Karpas-422 (cell line): ENCODE measurements at regions not wholly inside any gene's neighbourhood (a gene's known extent, or its start where the extent isn't known, plus 50 kb on each side); places are given as distances from the start of the nearest gene placed in this dataset.

Experiments
- DNase-seq: peaks from one replicate; pipeline ENCODE4 v3.0.0-alpha.2; 2015
- H2AFZ ChIP-seq: fragments of 200-600 bp; sonication (generic); 2 replicates; pipeline ENCODE4 v1.6.1; 2014; ENCODE audit warnings: antibody characterized with exemption, low read length, mixed read lengths
- H3K27ac ChIP-seq: fragments of 200-600 bp; sonication (generic); 2 replicates; pipeline ENCODE4 v1.5.1; 2014; ENCODE audit warnings: mild to moderate bottlenecking, low read length, moderate library complexity
- H3K27me3 ChIP-seq: fragments of 200-600 bp; sonication (generic); 2 replicates; pipeline ENCODE4 v1.6.1; 2014; ENCODE audit warnings: low read length, mixed read lengths
- H3K36me3 ChIP-seq: fragments of 200-600 bp; sonication (generic); 2 replicates; pipeline ENCODE4 v1.6.1; 2014; ENCODE audit warnings: low read length, mixed read lengths; ENCODE audit not compliant: insufficient read depth
- H3K4me1 ChIP-seq: fragments of 200-600 bp; sonication (generic); 2 replicates; pipeline ENCODE4 v1.6.1; 2014; ENCODE audit warnings: mild to moderate bottlenecking, low read length, mixed read lengths
- H3K4me2 ChIP-seq: fragments of 200-600 bp; sonication (generic); 2 replicates; pipeline ENCODE4 v1.6.1; 2014; ENCODE audit warnings: low read length, low read depth, mild to moderate bottlenecking; ENCODE audit not compliant: poor library complexity, severe bottlenecking
- H3K4me3 ChIP-seq: fragments of 200-600 bp; sonication (generic); 2 replicates; pipeline ENCODE4 v1.5.1; 2014; ENCODE audit warnings: mild to moderate bottlenecking, antibody characterized with exemption, low read length, mixed read lengths
- H3K79me2 ChIP-seq: fragments of 200-600 bp; sonication (generic); 2 replicates; pipeline ENCODE4 v1.6.1; 2014; ENCODE audit warnings: mild to moderate bottlenecking, low read length, mixed read lengths
- H3K9ac ChIP-seq: fragments of 200-600 bp; sonication (generic); 2 replicates; pipeline ENCODE4 v1.6.0; 2014; ENCODE audit warnings: low read length
- H3K9me2 ChIP-seq: fragments of 200-600 bp; sonication (generic), shearing (Covaris generic); replicated peaks from 2 replicates; pipeline ENCODE4 v1.6.0; 2014; ENCODE audit warnings: mild to moderate bottlenecking, low read length, moderate library complexity; ENCODE audit not compliant: insufficient read depth
- H3K9me3 ChIP-seq: fragments of 300-700, 200-600 bp; sonication (generic); 2 replicates; pipeline ENCODE4 v1.6.1; 2014; ENCODE audit warnings: low read length, mixed read lengths
- H4K20me1 ChIP-seq: fragments of 200-600 bp; sonication (generic); 2 replicates; pipeline ENCODE4 v1.6.1; 2014; ENCODE audit warnings: mild to moderate bottlenecking, antibody characterized with exemption, low read length, low read depth; ENCODE audit not compliant: insufficient read depth

- H3K9ac ChIP-seq: no peak overlapping the region
- no peaks in the 10 kb centered on the region for H4K20me1 ChIP-seq
- H2AFZ ChIP-seq: no peak overlapping the region
- H3K9me3 ChIP-seq: no peaks in the 10 kb centered on the region
- H3K79me2 ChIP-seq: no peaks in the 10 kb centered on the region
- no peak overlapping the region for H3K4me2 ChIP-seq
- H3K4me1 ChIP-seq: no peaks in the 10 kb centered on the region
- H3K36me3 ChIP-seq: no peaks in the 10 kb centered on the region
- DNase-seq: peak; percentile 90
- H3K27ac ChIP-seq: no peak overlapping the region
- no peaks in the 10 kb centered on the region for H3K9me2 ChIP-seq
- H3K27me3 ChIP-seq: no peaks in the 10 kb centered on the region
- no peak overlapping the region for H3K4me3 ChIP-seq
Measured at GRCh38 chr13:26985285-26985878, 186.2 kb downstream of the USP12 start.

DNA sequence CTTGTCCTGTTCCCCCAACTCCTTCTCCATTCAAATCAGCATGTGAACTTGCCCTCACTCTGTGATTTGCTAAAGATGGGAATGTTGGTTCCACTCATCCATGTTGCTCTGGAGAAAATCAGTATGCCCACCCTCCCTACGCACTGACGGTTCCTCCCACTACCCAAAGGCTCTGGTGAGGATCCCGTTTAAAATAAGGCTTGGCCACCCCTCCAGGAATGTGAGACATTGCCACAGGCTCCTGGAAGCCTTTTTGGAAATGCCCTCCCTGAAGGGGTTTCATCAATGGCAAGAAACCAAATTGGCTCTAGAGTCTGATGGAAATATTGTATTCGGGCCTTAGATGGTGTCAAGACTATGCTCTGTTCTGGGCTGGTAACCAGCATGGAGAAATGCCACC is 187.3 kb downstream of the USP12 start:
- Histone ChIP-seq H3K27me3 (no peaks in the 10 kb centered on the region), H3K4me2 (no peak overlapping the region), H3K36me3 (no peaks in the 10 kb centered on the region), H3K4me3 (no peak overlapping the region), H4K20me1 (no peaks in the 10 kb centered on the region), H3K9me2 (no peaks in the 10 kb centered on the region), H3K27ac (no peak overlapping the region), H3K9ac (no peak overlapping the region), H2AFZ (no peak overlapping the region), H3K9me3 (no peaks in the 10 kb centered on the region), H3K79me2 (no peaks in the 10 kb centered on the region), H3K4me1 (no peaks in the 10 kb centered on the region)
- no peak for DNase-seq

DNA sequence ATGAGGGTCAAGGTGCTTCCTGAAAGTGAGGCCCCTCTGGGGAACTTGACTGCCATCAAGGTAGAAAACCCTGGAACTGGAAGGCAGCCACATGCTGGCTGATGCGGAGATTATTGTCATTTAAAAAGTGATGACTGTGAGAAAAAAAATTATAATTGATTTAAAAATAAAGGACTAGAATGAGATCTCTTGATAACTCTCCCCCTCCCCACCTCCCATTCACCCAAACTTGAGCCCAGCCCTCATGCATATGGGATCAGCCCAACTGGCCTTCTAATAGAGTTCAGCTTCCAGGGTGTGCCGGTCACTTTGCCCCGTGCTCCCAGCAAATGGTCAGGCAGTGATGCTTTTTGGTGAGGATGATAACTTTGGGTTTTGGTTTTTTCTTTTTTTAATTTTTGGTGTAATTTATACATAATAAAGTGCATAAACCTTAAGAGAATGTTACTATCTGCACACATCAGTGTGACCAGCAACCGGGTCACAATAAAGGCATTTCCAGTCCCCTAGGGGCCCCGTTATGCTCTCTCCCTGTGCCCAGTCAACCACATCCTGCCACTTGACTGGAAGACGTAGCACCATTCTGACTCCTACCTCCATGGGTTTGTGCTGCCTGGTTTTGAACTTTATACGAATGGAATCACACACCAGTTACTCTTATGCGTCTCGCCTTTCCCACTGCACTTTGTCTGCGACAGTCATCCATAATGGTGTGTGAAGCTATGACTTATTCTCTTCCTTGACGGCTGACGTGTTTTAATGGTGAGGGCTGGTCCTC is 187.9 kb downstream of the USP12 start:
- no peak overlapping the region for H3K4me3 ChIP-seq
- H4K20me1 ChIP-seq: no peaks in the 10 kb centered on the region
- no peaks in the 10 kb centered on the region for H3K4me1 ChIP-seq
- H3K27me3 ChIP-seq: no peaks in the 10 kb centered on the region
- H3K27ac ChIP-seq: no peak overlapping the region
- no peaks in the 10 kb centered on the region for H3K9me3 ChIP-seq
- H3K4me2 ChIP-seq: no peak overlapping the region
- H3K36me3 ChIP-seq: no peaks in the 10 kb centered on the region
- H3K9me2 ChIP-seq: no peaks in the 10 kb centered on the region
- no peak for DNase-seq
- H3K9ac ChIP-seq: no peak overlapping the region
- no peaks in the 10 kb centered on the region for H3K79me2 ChIP-seq
- no peak overlapping the region for H2AFZ ChIP-seq

GRCh38 chr13:26980099-26981031 is 191.2 kb downstream of the USP12 start:
- no peaks in the 10 kb centered on the region for H3K9me2 ChIP-seq
- H3K79me2 ChIP-seq: no peaks in the 10 kb centered on the region
- no peak overlapping the region for H3K9ac ChIP-seq
- H4K20me1 ChIP-seq: no peaks in the 10 kb centered on the region
- H3K4me1 ChIP-seq: no peaks in the 10 kb centered on the region
- H2AFZ ChIP-seq: no peak overlapping the region
- no peaks in the 10 kb centered on the region for H3K9me3 ChIP-seq
- DNase-seq: no peak
- H3K27ac ChIP-seq: no peak overlapping the region
- H3K4me3 ChIP-seq: no peak overlapping the region
- no peak overlapping the region for H3K4me2 ChIP-seq
- no peaks in the 10 kb centered on the region for H3K36me3 ChIP-seq
- H3K27me3 ChIP-seq: no peaks in the 10 kb centered on the region

- no peak overlapping the region for H2AFZ ChIP-seq
- no peaks in the 10 kb centered on the region for H3K36me3 ChIP-seq
- no peaks in the 10 kb centered on the region for H3K27me3 ChIP-seq
- no peaks in the 10 kb centered on the region for H3K4me1 ChIP-seq
- H3K9me3 ChIP-seq: no peaks in the 10 kb centered on the region
- no peak overlapping the region for H3K9ac ChIP-seq
- no peaks in the 10 kb centered on the region for H3K9me2 ChIP-seq
- no peaks in the 10 kb centered on the region for H4K20me1 ChIP-seq
- no peak overlapping the region for H3K4me3 ChIP-seq
- no peaks in the 10 kb centered on the region for H3K79me2 ChIP-seq
- H3K27ac ChIP-seq: no peak overlapping the region
- DNase-seq: no peak
- H3K4me2 ChIP-seq: no peak overlapping the region
Measured at GRCh38 chr13:26979334-26979733, 192.3 kb downstream of the USP12 start.

- Histone ChIP-seq H3K27ac (no peak overlapping the region), H3K9me3 (no peaks in the 10 kb centered on the region), H4K20me1 (no peaks in the 10 kb centered on the region), H3K4me3 (no peak overlapping the region), H3K27me3 (no peaks in the 10 kb centered on the region), H3K9me2 (no peaks in the 10 kb centered on the region), H3K9ac (no peak overlapping the region), H3K79me2 (no peaks in the 10 kb centered on the region), H3K4me1 (no peaks in the 10 kb centered on the region), H3K4me2 (no peak overlapping the region), H2AFZ (no peak overlapping the region), H3K36me3 (no peaks in the 10 kb centered on the region)
- DNase-seq: no peak
Measured at GRCh38 chr13:26978081-26978860, 193.3 kb downstream of the USP12 start.

DNA sequence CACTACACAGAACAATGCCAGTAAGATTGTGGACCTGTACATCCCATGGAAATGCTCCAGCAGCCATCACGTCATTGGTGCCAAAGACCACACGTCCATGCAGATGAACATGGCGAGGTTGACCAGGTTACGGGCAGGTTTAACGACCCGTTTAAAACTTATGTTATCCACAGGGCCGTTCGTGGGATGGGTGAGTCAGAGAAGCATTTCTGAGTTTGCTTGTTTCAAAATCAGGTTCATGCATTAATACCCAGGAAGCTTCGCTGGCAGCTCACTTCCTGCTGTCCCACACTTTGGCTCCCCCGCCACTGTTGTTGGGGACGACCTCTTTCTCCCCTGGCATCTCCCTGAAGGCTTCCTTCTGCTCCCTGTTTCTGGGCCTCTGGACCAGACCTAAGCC is 194.1 kb downstream of the USP12 start:
- no peaks in the 10 kb centered on the region for H3K9me2 ChIP-seq
- no peaks in the 10 kb centered on the region for H3K27me3 ChIP-seq
- no peaks in the 10 kb centered on the region for H4K20me1 ChIP-seq
- DNase-seq: no peak
- no peak overlapping the region for H3K4me2 ChIP-seq
- no peaks in the 10 kb centered on the region for H3K4me1 ChIP-seq
- no peaks in the 10 kb centered on the region for H3K9me3 ChIP-seq
- no peak overlapping the region for H3K27ac ChIP-seq
- H3K79me2 ChIP-seq: no peaks in the 10 kb centered on the region
- no peak overlapping the region for H2AFZ ChIP-seq
- H3K9ac ChIP-seq: no peak overlapping the region
- H3K4me3 ChIP-seq: no peak overlapping the region
- no peaks in the 10 kb centered on the region for H3K36me3 ChIP-seq
